PC-3 (cell line): ENCODE measurements at regions not wholly inside any gene's neighbourhood (a gene's known extent, or its start where the extent isn't known, plus 50 kb on each side); places are given as distances from the start of the nearest gene placed in this dataset.

ENCODE experiments used
- CTCF ChIP-seq: fragments of 300-600 bp; sonication (generic); conservative IDR thresholded peaks from 2 replicates; pipeline ENCODE4 v1.5.1; 2017; ENCODE audit warnings: antibody characterized with exemption, low read depth, mild to moderate bottlenecking, low read length
- EZH2phosphoT487 ChIP-seq: fragments of 300-600 bp; sonication (generic); IDR thresholded peaks from 2 replicates; pipeline ENCODE4 v1.6.1; 2018; ENCODE audit warnings: mild to moderate bottlenecking, antibody characterized with exemption, low read length, borderline replicate concordance

DNA sequence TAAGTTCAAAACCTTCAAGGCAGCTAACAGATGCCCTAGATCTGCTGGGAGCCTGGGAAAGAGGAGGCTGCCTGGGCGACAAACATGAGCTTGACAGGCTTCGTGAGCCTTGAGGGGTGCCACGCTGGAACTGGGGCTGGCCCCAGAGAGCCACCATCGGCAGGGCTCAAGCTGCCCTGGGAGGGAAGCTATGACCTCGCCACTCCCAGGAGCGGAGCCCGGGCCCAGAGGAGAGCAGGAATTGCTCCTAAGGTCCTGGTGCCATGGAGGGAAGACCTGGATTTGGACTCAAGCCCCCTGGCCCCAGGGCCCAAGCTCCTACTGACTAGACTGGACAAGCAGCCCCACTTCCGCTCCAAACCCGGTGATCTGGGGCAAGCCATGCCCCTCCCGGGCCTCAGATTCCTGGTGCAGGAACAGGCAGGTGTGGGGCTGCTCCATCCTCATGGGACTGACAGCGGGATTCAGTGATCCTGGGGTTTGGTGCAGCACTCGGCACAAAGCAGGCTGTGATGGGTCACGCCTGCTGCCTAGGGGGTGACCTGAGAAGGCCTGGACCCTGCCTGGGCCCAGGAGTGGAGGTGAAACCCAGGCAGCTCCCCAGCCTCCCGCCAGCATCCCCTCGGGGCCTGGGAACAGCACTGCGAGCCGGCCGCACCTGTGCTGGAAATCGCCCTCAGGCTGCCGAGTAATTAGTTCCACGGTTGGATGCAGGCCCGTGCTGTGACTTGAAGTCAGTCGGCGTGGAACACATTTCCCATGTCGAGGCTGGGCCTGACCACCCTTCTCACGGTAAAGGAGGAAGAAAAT lies 246.9 kb downstream of the NDUFA10 start:
- TF ChIP-seq EZH2phosphoT487 (no peak), CTCF (no peak)
